GM12874 (cell line): ENCODE measurements at regions not wholly inside any gene's neighbourhood (a gene's known extent, or its start where the extent isn't known, plus 50 kb on each side); places are given as distances from the start of the nearest gene placed in this dataset.

Source experiments
- CTCF ChIP-seq: IDR thresholded peaks from 2 replicates; pipeline ENCODE4 v1.5.1; 2011; ENCODE audit warnings: low read depth, mild to moderate bottlenecking, control low read depth, low read length, moderate library complexity; ENCODE audit not compliant: insufficient read depth

DNA sequence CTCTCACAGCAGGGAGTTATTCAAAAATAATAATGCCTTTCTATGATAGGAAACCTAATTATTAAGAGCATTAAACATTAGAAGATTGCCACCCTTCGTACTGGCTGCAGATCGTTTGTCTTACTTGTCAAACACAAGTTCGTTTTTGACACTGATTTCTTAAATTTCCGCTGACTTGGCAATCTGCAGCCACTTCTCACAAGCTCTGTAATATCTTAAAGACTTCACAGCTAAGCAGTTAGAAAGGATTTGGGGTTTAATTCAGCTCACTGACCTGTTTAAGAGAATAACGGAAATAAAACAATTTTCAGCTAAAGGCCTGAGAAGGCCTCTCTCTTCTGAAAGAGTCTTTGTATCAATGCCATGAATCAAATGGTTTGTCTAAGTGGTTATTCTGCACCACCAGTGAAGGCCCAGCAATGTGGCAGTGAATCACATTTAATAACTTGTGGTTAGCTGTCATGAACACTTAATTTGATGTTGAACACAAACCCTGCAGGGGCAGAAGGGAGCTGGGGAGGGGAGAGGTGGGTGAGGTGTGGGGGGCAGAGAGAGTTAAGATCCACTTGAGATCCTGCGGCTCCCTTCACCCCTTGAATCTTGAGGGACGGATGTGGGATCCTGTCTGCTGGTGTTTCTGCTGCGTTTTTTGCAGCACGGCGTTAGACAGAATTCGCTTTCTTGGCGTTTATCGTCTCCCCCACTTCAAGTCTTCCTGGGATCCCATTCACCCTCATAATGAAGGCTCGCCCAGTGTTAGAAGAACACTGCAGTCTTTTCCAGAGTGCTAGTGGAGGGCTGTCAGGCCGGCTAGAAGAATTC, 145.4 kb upstream of the SATB2 start:
- TF ChIP-seq CTCF, result no peak

GRCh38 chr2:199602271-199602895, 144.6 kb upstream of the SATB2 start:
- no peak for TF ChIP-seq CTCF

DNA sequence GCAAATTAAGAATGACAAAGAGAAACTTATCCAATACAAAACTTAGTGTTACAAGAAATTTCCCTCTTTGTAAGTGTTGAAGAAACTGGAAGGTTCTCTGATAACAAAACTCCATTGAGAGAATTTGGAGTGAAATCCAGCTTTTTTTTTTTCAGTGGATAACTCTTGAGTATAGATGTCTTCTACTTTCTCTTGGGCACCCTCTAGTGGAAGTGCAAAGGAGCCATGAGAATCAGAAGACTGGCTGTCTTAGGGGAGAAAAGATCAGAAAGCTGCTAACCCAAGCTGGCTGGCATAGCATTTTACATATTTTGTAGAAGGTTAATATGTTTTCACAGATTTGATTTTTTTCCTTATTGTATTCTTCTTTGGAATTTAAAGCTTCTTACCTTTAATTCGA, 138.8 kb upstream of the SATB2 start:
- peak; percentile 41; the same call in 1 of the 2 replicates for TF ChIP-seq CTCF

GRCh38 chr2:199594443-199594842, 136.7 kb upstream of the SATB2 start:
- TF ChIP-seq CTCF, result no peak

DNA sequence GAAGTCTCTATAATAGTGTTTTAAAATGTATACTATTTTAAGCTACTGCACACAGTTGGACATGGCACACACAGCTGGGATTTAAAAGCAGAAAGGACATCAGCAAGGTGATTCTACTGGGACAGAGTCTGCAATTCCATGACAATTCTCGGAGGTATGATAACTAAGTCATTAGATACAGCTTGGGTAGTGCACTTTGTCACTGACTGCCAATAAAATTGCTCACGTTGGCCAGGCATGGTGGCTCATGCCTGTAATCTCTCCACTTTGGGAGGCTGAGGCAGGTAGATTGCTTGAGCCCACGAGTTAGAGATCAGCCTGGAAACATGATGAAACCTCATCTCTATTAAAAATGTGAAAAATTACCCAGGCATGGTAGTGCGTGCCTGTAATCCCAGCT, 134.1 kb upstream of the SATB2 start:
- no peak for TF ChIP-seq CTCF

GRCh38 chr2:199590321-199591203, 132.8 kb upstream of the SATB2 start:
- TF ChIP-seq CTCF, result no peak

DNA sequence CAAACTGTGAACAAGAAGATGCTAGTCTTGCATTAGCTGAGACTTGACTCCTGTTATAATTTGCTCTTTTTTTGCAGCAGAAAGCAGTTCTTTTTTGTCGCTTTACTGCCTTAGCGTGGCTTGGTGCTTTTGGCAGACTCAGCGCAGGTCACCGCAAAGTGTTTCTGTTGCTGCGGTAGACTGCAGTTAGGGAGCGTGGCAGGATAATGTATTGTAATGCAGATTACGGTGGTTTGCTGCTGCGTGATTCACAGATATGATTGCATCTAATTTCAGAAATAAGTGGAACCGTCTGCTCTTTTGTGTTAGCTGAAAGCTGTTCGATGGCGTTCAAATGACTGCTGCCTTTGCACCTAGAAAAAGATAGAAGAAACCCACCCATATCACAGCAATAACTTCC, 131.6 kb upstream of the SATB2 start:
- TF ChIP-seq CTCF, result no peak
